ENCODE measurements at regions not wholly inside any gene's neighbourhood (a gene's known extent, or its start where the extent isn't known, plus 50 kb on each side); places are given as distances from the start of the nearest gene placed in this dataset.

GRCh38 chr3:151580591-151580990 is 119.7 kb upstream of the IGSF10 start:
- DNase-seq (ENCODE audit: low spot score) (no peak), FAIRE-seq (no peak), ATAC-seq (no peak)
- intact Hi-C loops (cut with micrococcal nuclease; ENCODE audit: unreplicated experiment) = no loop called here
- BruUV-seq (replicated peaks) = no TSS peak
- Histone ChIP-seq H2AFZ (ENCODE audit: low read length) (no peak overlapping the region), H3K79me2 (ENCODE audit: insufficient read depth, low read length) (no peaks in the 10 kb centered on the region), H3K4me2 (ENCODE audit: low read depth, low read length) (no peak overlapping the region), H4K20me1 (ENCODE audit: insufficient read depth, low read length) (no peaks in the 10 kb centered on the region), H3K27me3 (ENCODE audit: control insufficient read depth in 1 of 2, insufficient read depth in 2 of 2, low read length in 2 of 2) (no peaks in the 10 kb centered on the region), H3K9ac (ENCODE audit: insufficient read depth, low read depth, low read length) (no peak overlapping the region), H3K9me3 (ENCODE audit: low read length) (no peaks in the 10 kb centered on the region), H3K27ac (ENCODE audit: extremely low read length, insufficient read depth, low read length) (no peak overlapping the region), H3K4me3 (replicated peaks in 1 of 3; ENCODE audit: insufficient read depth in 1 of 3, low read depth in 2 of 3, low read length in 3 of 3) (no peak overlapping the region), H3K4me1 (ENCODE audit: insufficient read depth, low read length) (no peaks in the 10 kb centered on the region), H3K36me3 (replicated peaks in 1 of 2; ENCODE audit: control insufficient read depth in 1 of 2, insufficient read depth in 2 of 2, low read length in 2 of 2) (no peaks in the 10 kb centered on the region)
- in situ Hi-C loops (cut with HindIII; ENCODE audit: extremely low pct_ligation_motif_present, low pct_unique_long_range_greater_than_20kb) = no loop called here
- 0% methylated on average over 2 of the region's 2 CpGs for WGBS (ENCODE audit: low lambda C conversion rate)
- ChIA-PET POLR2A (no interaction called here), CTCF (ENCODE audit: low intra/inter-chr PET ratio, low total read pairs) (no interaction called here)
- TF ChIP-seq IRF2 (CRISPR knock-in tag; IDR thresholded peaks at IDR 0.05) (no peak), FOSL2 (CRISPR knock-in tag; IDR thresholded peaks at IDR 0.05) (no peak), ZNF121 (CRISPR knock-in tag; IDR thresholded peaks at IDR 0.05) (no peak), CCAR2 (optimal IDR thresholded peaks at IDR 0.05; ENCODE audit: low read depth, low read length) (no peak)

DNA sequence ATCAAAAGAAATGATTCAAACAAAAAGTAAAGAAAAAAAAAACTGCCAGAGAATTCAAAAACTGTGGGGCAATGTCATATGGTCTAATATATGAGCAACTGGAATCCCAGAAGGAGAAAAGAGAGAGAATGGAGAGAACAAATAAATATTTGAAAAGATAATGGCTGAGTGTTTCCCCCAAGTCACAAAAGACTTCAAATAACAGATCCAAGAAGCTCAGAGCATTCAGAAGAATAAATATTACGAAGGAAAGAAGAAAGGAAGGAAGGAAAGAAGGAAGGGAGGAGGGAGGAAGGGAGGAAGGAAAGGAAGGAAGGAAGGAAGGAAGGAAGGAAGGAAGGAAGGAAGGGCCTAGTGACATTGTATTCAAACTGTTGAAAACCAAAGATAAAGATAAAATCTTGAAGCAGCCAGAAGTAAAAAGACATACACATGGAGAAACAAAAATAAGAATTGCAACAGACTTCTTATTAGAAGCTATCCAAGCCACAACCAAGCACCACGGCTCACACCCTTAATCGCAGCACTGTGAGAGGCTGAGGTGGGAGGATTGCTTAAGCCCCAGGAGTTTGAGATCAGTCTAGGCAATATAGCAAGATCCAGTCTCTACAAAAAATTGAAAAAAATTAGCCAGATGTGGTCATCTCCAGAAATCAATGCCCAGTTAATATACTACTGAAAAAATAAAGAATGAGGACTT is 118.9 kb upstream of the IGSF10 start:
- Histone ChIP-seq H3K4me1 (ENCODE audit: insufficient read depth, low read length) (no peaks in the 10 kb centered on the region), H3K4me2 (ENCODE audit: low read depth, low read length) (no peak overlapping the region), H3K27me3 (ENCODE audit: control insufficient read depth in 1 of 2, insufficient read depth in 2 of 2, low read length in 2 of 2) (no peaks in the 10 kb centered on the region), H3K36me3 (replicated peaks in 1 of 2; ENCODE audit: control insufficient read depth in 1 of 2, insufficient read depth in 2 of 2, low read length in 2 of 2) (no peaks in the 10 kb centered on the region), H3K27ac (ENCODE audit: extremely low read length, insufficient read depth, low read length) (no peak overlapping the region), H2AFZ (ENCODE audit: low read length) (no peak overlapping the region), H4K20me1 (ENCODE audit: insufficient read depth, low read length) (no peaks in the 10 kb centered on the region), H3K9me3 (ENCODE audit: low read length) (no peaks in the 10 kb centered on the region), H3K4me3 (replicated peaks in 1 of 3; ENCODE audit: insufficient read depth in 1 of 3, low read depth in 2 of 3, low read length in 3 of 3) (no peak overlapping the region), H3K9ac (ENCODE audit: insufficient read depth, low read depth, low read length) (no peak overlapping the region), H3K79me2 (ENCODE audit: insufficient read depth, low read length) (no peaks in the 10 kb centered on the region)
- no peak for TF ChIP-seq TOPORS (CRISPR knock-in tag; IDR thresholded peaks at IDR 0.05)
- no peak for TF ChIP-seq KDM4B (CRISPR knock-in tag; IDR thresholded peaks at IDR 0.05)
- no peak for TF ChIP-seq NCOA1 (CRISPR knock-in tag; IDR thresholded peaks at IDR 0.05)
- TF ChIP-seq ZNF230 (CRISPR knock-in tag; IDR thresholded peaks at IDR 0.05) = no peak
- no peak for TF ChIP-seq ZNF142 (CRISPR knock-in tag; IDR thresholded peaks at IDR 0.05)
- no peak for TF ChIP-seq ZSCAN29 (CRISPR knock-in tag; conservative IDR thresholded peaks at IDR 0.05)
- no peak for TF ChIP-seq ZFAT (CRISPR knock-in tag; conservative IDR thresholded peaks at IDR 0.05)
- no peak for TF ChIP-seq SNRNP70 (IDR thresholded peaks at IDR 0.05; ENCODE audit: low read depth, low read length)
- no peak for TF ChIP-seq SMYD3 (CRISPR knock-in tag; IDR thresholded peaks at IDR 0.05)
- no peak for TF ChIP-seq PCBP1 (IDR thresholded peaks at IDR 0.05; ENCODE audit: borderline replicate concordance, low read depth, low read length)
- CTCF ChIA-PET (ENCODE audit: low intra/inter-chr PET ratio, low total read pairs) = no interaction called here
- DNase-seq (ENCODE audit: low spot score) (no peak), ATAC-seq (no peak), FAIRE-seq (no peak)
- BruUV-seq (replicated peaks) = no TSS peak
- intact Hi-C loops (cut with micrococcal nuclease; ENCODE audit: unreplicated experiment) (no loop called here), in situ Hi-C loops (cut with HindIII; ENCODE audit: extremely low pct_ligation_motif_present, low pct_unique_long_range_greater_than_20kb) (no loop called here)
- 35% methylated on average over 3 of the region's 3 CpGs for WGBS (ENCODE audit: low lambda C conversion rate)
- POLR2A ChIA-PET = no interaction called here

All from HepG2 (cell line).